ENCODE measurements at regions not wholly inside any gene's neighbourhood (a gene's known extent, or its start where the extent isn't known, plus 50 kb on each side); places are given as distances from the start of the nearest gene placed in this dataset.
"Not testable (repeated sequence)": the region's sequence is repeated elsewhere in the genome, so short reads cannot be mapped to it uniquely, and the experiment has no call there.

- intact Hi-C loops (cut with DNase I) = no loop called here
Observed at GRCh38 chr18:1811282-1811681, 760.0 kb downstream of the METTL4 start.

GRCh38 chr18:1825296-1825695 is 746.0 kb downstream of the METTL4 start:
- intact Hi-C loops (cut with DNase I) = no loop called here
- DNase-seq = no peak

More at GRCh38 chr18:1811282-1811681, 760.0 kb downstream of the METTL4 start:
- DNase-seq = no peak

- no peak for DNase-seq
- intact Hi-C loops (cut with DNase I) = no loop called here
Observed at GRCh38 chr18:1840878-1841277, 730.4 kb downstream of the METTL4 start.

GRCh38 chr18:1846640-1847039 is 724.7 kb downstream of the METTL4 start:
- DNase-seq = no peak
- intact Hi-C loops (cut with DNase I) = no loop called here

GRCh38 chr18:1848716-1849115 is 722.6 kb downstream of the METTL4 start:
- intact Hi-C loops (cut with DNase I) = no loop called here
- DNase-seq = no peak

- intact Hi-C loops (cut with DNase I) = no loop called here
Observed at GRCh38 chr18:1849386-1849785, 721.9 kb downstream of the METTL4 start.

GRCh38 chr18:1857281-1857680 is 714.0 kb downstream of the METTL4 start:
- intact Hi-C loops (cut with DNase I); DNase-seq: not testable (repeated sequence)

More at GRCh38 chr18:1849386-1849785, 721.9 kb downstream of the METTL4 start:
- DNase-seq = no peak

GRCh38 chr18:1861473-1861872 is 709.8 kb downstream of the METTL4 start:
- no peak for DNase-seq
- intact Hi-C loops (cut with DNase I) = no loop called here

- intact Hi-C loops (cut with DNase I) = no loop called here
- no peak for DNase-seq
Observed at GRCh38 chr18:1865869-1866268, 705.4 kb downstream of the METTL4 start.

- intact Hi-C loops (cut with DNase I) = no loop called here
Observed at GRCh38 chr18:1872274-1872673, 699.0 kb downstream of the METTL4 start.

GRCh38 chr18:1875219-1875618 is 696.1 kb downstream of the METTL4 start:
- intact Hi-C loops (cut with DNase I) = no loop called here
- DNase-seq = no peak

More at GRCh38 chr18:1872274-1872673, 699.0 kb downstream of the METTL4 start:
- DNase-seq = no peak

GRCh38 chr18:1884623-1885022 is 686.7 kb downstream of the METTL4 start:
- intact Hi-C loops (cut with DNase I) = no loop called here
- no peak for DNase-seq

GRCh38 chr18:1891641-1892040 is 679.7 kb downstream of the METTL4 start:
- no peak for DNase-seq
- intact Hi-C loops (cut with DNase I) = no loop called here

GRCh38 chr18:1892191-1892590 is 679.1 kb downstream of the METTL4 start:
- DNase-seq = no peak
- intact Hi-C loops (cut with DNase I) = no loop called here

- no peak for DNase-seq
- intact Hi-C loops (cut with DNase I) = no loop called here
Observed at GRCh38 chr18:1895456-1896185, 675.7 kb downstream of the METTL4 start.

GRCh38 chr18:1906421-1906820 is 664.9 kb downstream of the METTL4 start:
- intact Hi-C loops (cut with DNase I) = no loop called here
- no peak for DNase-seq

GRCh38 chr18:1907470-1908206 is 663.7 kb downstream of the METTL4 start:
- no peak for DNase-seq
- intact Hi-C loops (cut with DNase I) = no loop called here

GRCh38 chr18:1914489-1914888 is 656.8 kb downstream of the METTL4 start:
- DNase-seq = no peak

GRCh38 chr18:1916869-1917523 is 654.3 kb downstream of the METTL4 start:
- intact Hi-C loops (cut with DNase I) = no loop called here
- no peak for DNase-seq

More at GRCh38 chr18:1914489-1914888, 656.8 kb downstream of the METTL4 start:
- intact Hi-C loops (cut with DNase I) = no loop called here

GRCh38 chr18:1917569-1917968 is 653.7 kb downstream of the METTL4 start:
- intact Hi-C loops (cut with DNase I) = no loop called here
- no peak for DNase-seq

All from head of caudate nucleus (tissue), 42 donors.